ENCODE measurements at regions not wholly inside any gene's neighbourhood (a gene's known extent, or its start where the extent isn't known, plus 50 kb on each side); places are given as distances from the start of the nearest gene placed in this dataset.
"Not testable (repeated sequence)": the region's sequence is repeated elsewhere in the genome, so short reads cannot be mapped to it uniquely, and the experiment has no call there.

- H2AFZ ChIP-seq (ENCODE audit: low read depth, low read length), result no peak overlapping the region
- H3K4me3 ChIP-seq (ENCODE audit: low read length), result no peak overlapping the region
- H3K27me3 ChIP-seq (ENCODE audit: insufficient read depth, low read length), result no peaks in the 10 kb centered on the region
- H3K4me1 ChIP-seq (ENCODE audit: insufficient read depth, low read length), result no peaks in the 10 kb centered on the region
- H3K36me3 ChIP-seq (ENCODE audit: insufficient read depth, low read length), result no peaks in the 10 kb centered on the region
- H3K9me3 ChIP-seq (ENCODE audit: low read length), result peaks cover 2% of the 10 kb centered on the region
Measured at GRCh38 chr1:232162001-232162400, 467.9 kb downstream of the SIPA1L2 start.

GRCh38 chr1:232158558-232158957 lies 471.4 kb downstream of the SIPA1L2 start:
- not testable (repeated sequence) for H3K27me3 ChIP-seq (ENCODE audit: insufficient read depth, low read length); H3K4me1 ChIP-seq (ENCODE audit: insufficient read depth, low read length); H2AFZ ChIP-seq (ENCODE audit: low read depth, low read length); H3K36me3 ChIP-seq (ENCODE audit: insufficient read depth, low read length); H3K4me3 ChIP-seq (ENCODE audit: low read length); H3K9me3 ChIP-seq (ENCODE audit: low read length)

GRCh38 chr1:232156070-232156469 lies 473.9 kb downstream of the SIPA1L2 start:
- H2AFZ ChIP-seq (ENCODE audit: low read depth, low read length); H3K4me3 ChIP-seq (ENCODE audit: low read length); H3K9me3 ChIP-seq (ENCODE audit: low read length); H3K4me1 ChIP-seq (ENCODE audit: insufficient read depth, low read length); H3K36me3 ChIP-seq (ENCODE audit: insufficient read depth, low read length); H3K27me3 ChIP-seq (ENCODE audit: insufficient read depth, low read length): not testable (repeated sequence)

- Histone ChIP-seq H3K9me3 (ENCODE audit: low read length) (no peaks in the 10 kb centered on the region), H2AFZ (ENCODE audit: low read depth, low read length) (no peak overlapping the region), H3K27me3 (ENCODE audit: insufficient read depth, low read length) (no peaks in the 10 kb centered on the region), H3K36me3 (ENCODE audit: insufficient read depth, low read length) (no peaks in the 10 kb centered on the region), H3K4me3 (ENCODE audit: low read length) (no peak overlapping the region), H3K4me1 (ENCODE audit: insufficient read depth, low read length) (no peaks in the 10 kb centered on the region)
Measured at GRCh38 chr1:232153652-232154051, 476.3 kb downstream of the SIPA1L2 start.

- Histone ChIP-seq H3K9me3 (ENCODE audit: low read length) (no peaks in the 10 kb centered on the region), H3K36me3 (ENCODE audit: insufficient read depth, low read length) (no peaks in the 10 kb centered on the region), H3K4me3 (ENCODE audit: low read length) (no peak overlapping the region), H3K27me3 (ENCODE audit: insufficient read depth, low read length) (no peaks in the 10 kb centered on the region), H3K4me1 (ENCODE audit: insufficient read depth, low read length) (no peaks in the 10 kb centered on the region), H2AFZ (ENCODE audit: low read depth, low read length) (no peak overlapping the region)
Measured at GRCh38 chr1:232150770-232151548, 479.0 kb downstream of the SIPA1L2 start.

- H3K4me1 ChIP-seq (ENCODE audit: insufficient read depth, low read length), result no peaks in the 10 kb centered on the region
- no peaks in the 10 kb centered on the region for H3K9me3 ChIP-seq (ENCODE audit: low read length)
- no peak overlapping the region for H2AFZ ChIP-seq (ENCODE audit: low read depth, low read length)
- no peak overlapping the region for H3K4me3 ChIP-seq (ENCODE audit: low read length)
- H3K36me3 ChIP-seq (ENCODE audit: insufficient read depth, low read length), result no peaks in the 10 kb centered on the region
- H3K27me3 ChIP-seq (ENCODE audit: insufficient read depth, low read length), result no peaks in the 10 kb centered on the region
Measured at GRCh38 chr1:232149287-232150201, 480.4 kb downstream of the SIPA1L2 start.

GRCh38 chr1:232147215-232147614 lies 482.7 kb downstream of the SIPA1L2 start:
- no peaks in the 10 kb centered on the region for H3K9me3 ChIP-seq (ENCODE audit: low read length)
- no peaks in the 10 kb centered on the region for H3K27me3 ChIP-seq (ENCODE audit: insufficient read depth, low read length)
- H3K36me3 ChIP-seq (ENCODE audit: insufficient read depth, low read length), result no peaks in the 10 kb centered on the region
- H3K4me3 ChIP-seq (ENCODE audit: low read length), result no peak overlapping the region
- H2AFZ ChIP-seq (ENCODE audit: low read depth, low read length), result no peak overlapping the region
- no peaks in the 10 kb centered on the region for H3K4me1 ChIP-seq (ENCODE audit: insufficient read depth, low read length)

- Histone ChIP-seq H3K9me3 (ENCODE audit: low read length) (no peaks in the 10 kb centered on the region), H3K4me3 (ENCODE audit: low read length) (no peak overlapping the region), H3K4me1 (ENCODE audit: insufficient read depth, low read length) (no peaks in the 10 kb centered on the region), H3K27me3 (ENCODE audit: insufficient read depth, low read length) (no peaks in the 10 kb centered on the region), H2AFZ (ENCODE audit: low read depth, low read length) (no peak overlapping the region), H3K36me3 (ENCODE audit: insufficient read depth, low read length) (no peaks in the 10 kb centered on the region)
Measured at GRCh38 chr1:232146514-232146913, 483.4 kb downstream of the SIPA1L2 start.

GRCh38 chr1:232145768-232146167 lies 484.2 kb downstream of the SIPA1L2 start:
- Histone ChIP-seq H2AFZ (ENCODE audit: low read depth, low read length) (no peak overlapping the region), H3K36me3 (ENCODE audit: insufficient read depth, low read length) (no peaks in the 10 kb centered on the region), H3K4me1 (ENCODE audit: insufficient read depth, low read length) (no peaks in the 10 kb centered on the region), H3K9me3 (ENCODE audit: low read length) (no peaks in the 10 kb centered on the region), H3K27me3 (ENCODE audit: insufficient read depth, low read length) (no peaks in the 10 kb centered on the region), H3K4me3 (ENCODE audit: low read length) (no peak overlapping the region)

GRCh38 chr1:232144696-232145230 lies 485.2 kb downstream of the SIPA1L2 start:
- Histone ChIP-seq H3K36me3 (ENCODE audit: insufficient read depth, low read length) (no peaks in the 10 kb centered on the region), H3K27me3 (ENCODE audit: insufficient read depth, low read length) (no peaks in the 10 kb centered on the region), H3K9me3 (ENCODE audit: low read length) (peaks cover 2% of the 10 kb centered on the region), H3K4me1 (ENCODE audit: insufficient read depth, low read length) (no peaks in the 10 kb centered on the region), H2AFZ (ENCODE audit: low read depth, low read length) (no peak overlapping the region), H3K4me3 (ENCODE audit: low read length) (no peak overlapping the region)

- no peaks in the 10 kb centered on the region for H3K4me1 ChIP-seq (ENCODE audit: insufficient read depth, low read length)
- no peaks in the 10 kb centered on the region for H3K36me3 ChIP-seq (ENCODE audit: insufficient read depth, low read length)
- H3K27me3 ChIP-seq (ENCODE audit: insufficient read depth, low read length), result no peaks in the 10 kb centered on the region
- no peak overlapping the region for H3K4me3 ChIP-seq (ENCODE audit: low read length)
- no peak overlapping the region for H2AFZ ChIP-seq (ENCODE audit: low read depth, low read length)
- peaks cover 2% of the 10 kb centered on the region for H3K9me3 ChIP-seq (ENCODE audit: low read length)
Measured at GRCh38 chr1:232143315-232143886, 486.5 kb downstream of the SIPA1L2 start.

GRCh38 chr1:232142403-232143314 lies 487.3 kb downstream of the SIPA1L2 start:
- Histone ChIP-seq H3K36me3 (ENCODE audit: insufficient read depth, low read length) (no peaks in the 10 kb centered on the region), H3K9me3 (ENCODE audit: low read length) (peaks cover 2% of the 10 kb centered on the region), H3K4me1 (ENCODE audit: insufficient read depth, low read length) (no peaks in the 10 kb centered on the region), H2AFZ (ENCODE audit: low read depth, low read length) (no peak overlapping the region), H3K27me3 (ENCODE audit: insufficient read depth, low read length) (no peaks in the 10 kb centered on the region), H3K4me3 (ENCODE audit: low read length) (no peak overlapping the region)
